Mucosa of gallbladder (tissue), 1 donor: ENCODE measurements at regions not wholly inside any gene's neighbourhood (a gene's known extent, or its start where the extent isn't known, plus 50 kb on each side); places are given as distances from the start of the nearest gene placed in this dataset.

Experiments used
- DNase-seq: peaks from one replicate; pipeline ENCODE4 v3.0.0-alpha.2; 2020; ENCODE audit warnings: low spot score
- donor health status: DM: no; HTN: no; CAD: no.

DNA sequence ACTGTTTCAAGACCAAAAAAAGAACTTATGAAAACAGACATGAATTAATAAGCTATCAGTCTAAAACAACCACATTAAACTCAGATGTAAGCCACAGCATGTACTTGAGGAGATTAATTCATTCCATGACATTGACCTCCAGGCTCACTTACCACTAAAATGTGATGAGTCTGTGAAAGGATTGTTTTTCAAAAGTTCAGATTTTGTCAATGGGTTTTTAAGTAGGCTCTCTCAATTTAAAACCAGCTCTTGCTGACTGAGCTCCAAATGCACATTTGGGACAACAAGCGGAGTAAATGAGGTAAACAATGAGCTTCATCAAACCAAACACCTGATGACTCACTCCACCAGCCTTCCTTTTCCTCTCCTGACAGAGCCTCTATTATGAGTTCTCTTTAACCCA is 197.0 kb downstream of the SIM1 start:
- DNase-seq = no peak

DNA sequence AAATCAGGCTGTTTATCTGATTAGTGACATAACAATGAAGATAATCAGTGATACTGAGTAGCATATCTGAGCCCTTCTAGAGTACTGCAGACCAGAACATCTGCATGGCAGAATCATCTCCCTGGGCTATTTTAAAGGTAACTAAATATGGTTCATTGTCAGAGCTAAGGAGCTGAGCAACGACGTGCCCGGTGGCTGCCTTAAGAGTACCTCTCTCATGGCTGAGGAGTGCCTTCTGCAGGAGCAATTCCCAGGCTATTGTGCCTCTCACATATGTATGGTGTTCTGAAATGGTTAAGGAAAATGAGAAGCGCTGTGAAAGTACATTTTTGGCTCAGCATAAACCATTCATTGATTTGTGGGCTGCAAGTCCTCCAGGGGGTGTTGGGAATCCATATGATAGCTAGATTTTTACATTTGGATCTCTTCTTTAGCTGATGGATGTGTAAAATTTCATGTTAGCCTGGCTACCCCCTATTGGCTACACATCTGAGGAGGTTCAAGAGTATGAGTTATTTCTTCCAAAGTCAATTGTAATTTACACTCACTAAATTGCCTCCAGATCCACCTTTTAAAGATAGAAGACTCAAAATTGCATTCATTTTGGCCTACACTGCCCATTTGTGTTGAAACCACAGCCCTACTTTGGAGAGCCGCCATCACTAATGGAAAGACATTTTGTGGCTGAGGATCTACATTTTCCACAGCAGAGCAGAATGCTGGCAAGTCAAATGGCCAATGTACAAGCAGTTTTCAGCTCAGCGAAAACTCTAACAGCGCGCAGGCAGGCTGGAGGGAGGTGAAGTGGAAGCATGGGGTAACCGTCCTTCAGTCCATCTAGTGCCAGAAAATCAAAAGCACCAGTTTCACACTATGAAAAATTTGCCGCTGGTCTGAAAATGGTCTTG is 198.0 kb downstream of the SIM1 start:
- DNase-seq = no peak

DNA sequence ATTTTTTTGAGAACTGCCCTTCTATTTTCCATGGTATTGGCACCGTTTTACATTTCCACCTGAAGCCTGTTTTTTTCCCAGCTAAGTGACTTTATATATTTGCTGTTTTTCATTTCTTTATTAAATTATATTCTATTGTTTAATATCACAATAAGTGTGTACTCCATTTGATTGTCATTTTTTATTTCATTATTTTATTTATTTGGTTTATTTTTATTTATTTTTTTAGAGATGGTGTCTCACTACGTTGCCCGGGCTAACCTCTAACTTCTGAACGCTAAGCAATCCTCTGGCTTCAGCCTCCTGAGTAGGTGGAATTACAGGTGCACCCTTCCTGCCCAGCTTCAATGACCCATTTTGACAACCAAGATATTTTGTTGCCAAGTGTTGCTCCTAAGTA is 202.6 kb downstream of the SIM1 start:
- DNase-seq = no peak

DNA sequence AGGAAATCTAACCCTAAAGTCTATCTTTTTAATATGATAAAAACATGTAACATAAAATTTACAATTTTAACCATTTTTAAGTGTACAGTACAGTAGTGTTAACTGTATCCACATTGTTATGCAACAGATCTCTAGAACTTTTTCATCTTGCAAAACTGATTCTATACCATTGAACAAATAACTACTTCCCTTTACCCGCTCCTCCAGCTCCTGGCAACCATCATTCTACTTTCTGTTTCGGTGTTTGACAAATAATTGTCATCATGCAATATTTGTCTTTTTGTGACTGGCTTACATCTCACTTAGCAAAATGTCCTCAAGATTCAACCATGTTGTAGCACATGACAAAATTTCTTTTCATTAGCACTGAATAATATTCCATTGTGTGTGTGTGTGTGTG is 203.2 kb downstream of the SIM1 start:
- no peak for DNase-seq

DNA sequence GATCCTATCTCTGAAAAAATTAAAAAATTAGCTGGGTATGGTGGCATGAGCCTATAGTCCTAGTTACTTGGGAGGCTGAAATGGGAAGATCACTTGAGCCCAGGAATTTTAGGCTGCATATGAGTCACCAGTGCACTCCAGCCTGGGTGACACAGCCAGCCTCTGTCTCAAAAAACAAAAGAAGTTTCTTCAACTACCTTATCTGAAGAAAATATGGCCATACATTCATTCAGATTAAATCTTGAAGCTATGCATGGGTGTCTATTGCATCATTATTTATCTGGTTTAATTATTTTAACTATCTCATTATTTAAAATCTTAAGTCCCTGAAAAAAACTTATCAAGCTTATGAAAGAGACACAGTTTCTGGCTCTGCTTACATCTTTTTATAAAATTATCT is 204.1 kb downstream of the SIM1 start:
- no peak for DNase-seq

DNA sequence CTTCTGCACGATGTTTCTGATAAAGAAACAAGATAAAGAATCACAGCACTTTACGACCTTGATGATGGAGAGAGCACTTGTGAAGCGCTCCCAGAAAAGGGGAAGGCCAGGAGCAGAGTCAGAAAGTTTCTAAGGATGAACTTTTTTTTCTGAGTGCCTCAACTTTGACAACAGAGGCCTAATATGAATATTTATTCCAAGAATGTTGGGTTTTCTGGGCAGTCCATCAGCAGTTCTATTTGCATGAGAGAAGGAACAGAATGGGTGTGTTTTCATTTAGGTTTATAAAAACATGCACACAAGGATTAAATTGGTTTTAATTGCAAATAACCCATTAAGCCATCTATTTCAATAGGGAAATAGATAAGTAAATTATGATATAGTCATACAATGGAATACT is 204.9 kb downstream of the SIM1 start:
- no peak for DNase-seq

DNA sequence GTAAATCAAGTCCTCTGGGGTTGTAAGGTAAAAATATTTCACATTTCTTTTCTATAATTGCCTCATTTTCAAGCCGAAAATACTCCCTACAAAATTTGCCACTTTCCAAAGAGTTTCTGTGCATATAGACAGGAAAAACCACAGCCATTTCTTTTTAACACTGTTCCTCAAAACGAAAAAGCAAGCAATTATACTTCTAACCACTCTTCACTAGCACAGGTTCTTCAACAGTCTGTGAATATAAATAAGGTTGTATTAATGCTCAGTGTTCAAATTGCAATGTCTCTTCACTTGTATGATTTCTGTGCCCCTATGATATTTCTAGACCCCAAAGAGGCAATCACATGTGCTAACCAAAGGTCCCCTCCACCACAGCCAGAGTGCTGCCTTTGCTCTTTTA is 206.0 kb downstream of the SIM1 start:
- no peak for DNase-seq

DNA sequence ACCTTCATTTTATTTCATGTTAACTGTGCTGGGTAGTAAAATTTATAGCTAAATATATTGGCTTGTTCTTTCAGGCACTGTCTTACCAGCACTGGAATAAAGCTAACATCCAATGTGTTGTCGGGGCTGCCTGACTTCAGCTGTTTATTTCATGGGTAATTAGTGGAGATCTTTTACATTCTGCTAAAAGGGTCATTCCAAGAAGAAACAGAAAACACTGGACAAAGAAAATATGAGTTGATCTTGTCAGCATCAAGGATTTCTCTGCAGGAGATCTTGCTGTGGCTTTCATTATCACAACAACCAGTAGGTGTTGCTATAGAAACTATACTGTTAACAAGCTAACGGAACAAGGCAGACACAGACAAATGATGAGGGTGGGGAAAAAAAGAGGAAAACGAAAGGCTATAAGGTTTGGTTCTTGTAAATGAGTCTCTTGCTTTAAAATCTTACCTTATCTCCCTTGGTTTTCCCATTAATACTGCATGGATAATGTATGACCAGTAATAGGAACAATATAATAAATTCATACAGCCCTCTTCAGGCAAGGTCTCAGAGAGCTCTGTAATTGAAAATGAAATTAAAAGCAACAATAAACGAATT is 206.8 kb downstream of the SIM1 start:
- DNase-seq = no peak

DNA sequence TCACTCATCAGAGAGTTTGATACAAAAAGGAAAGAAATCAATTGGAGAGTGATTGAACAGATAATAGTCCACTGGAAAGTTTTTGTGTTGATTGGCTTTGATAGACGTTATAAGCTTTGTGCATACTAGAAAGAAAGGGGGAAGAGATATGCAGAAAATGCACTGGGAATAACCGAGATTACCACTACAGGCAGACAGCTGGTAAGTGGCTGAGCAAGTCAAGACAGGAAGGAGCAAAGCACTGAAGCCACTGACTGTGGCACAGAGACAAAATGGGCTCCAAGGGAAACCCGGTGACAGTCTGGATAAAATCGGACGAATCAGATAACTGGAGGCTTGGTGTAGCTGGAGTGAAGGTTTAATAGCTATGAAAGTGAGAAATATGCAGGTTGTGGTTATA is 209.0 kb downstream of the SIM1 start:
- no peak for DNase-seq

DNA sequence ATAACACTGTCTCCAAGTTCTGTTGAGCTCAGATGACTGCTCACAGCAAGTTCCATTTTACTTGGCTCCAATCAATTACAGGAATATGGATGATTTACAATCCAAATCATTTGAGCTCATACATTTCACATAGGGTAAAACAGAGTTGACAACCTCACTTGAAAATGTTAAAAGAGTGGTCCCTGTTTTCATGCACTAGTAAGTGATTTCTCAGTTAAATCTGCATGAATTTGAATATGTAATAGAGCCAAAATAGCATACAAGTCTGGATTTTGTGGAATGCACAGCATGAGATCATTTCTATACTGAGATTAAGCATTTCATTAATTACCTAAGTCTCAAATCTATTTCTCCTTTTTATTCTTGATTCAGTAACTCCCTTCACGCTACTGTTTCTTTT is 217.6 kb downstream of the SIM1 start:
- DNase-seq = no peak

DNA sequence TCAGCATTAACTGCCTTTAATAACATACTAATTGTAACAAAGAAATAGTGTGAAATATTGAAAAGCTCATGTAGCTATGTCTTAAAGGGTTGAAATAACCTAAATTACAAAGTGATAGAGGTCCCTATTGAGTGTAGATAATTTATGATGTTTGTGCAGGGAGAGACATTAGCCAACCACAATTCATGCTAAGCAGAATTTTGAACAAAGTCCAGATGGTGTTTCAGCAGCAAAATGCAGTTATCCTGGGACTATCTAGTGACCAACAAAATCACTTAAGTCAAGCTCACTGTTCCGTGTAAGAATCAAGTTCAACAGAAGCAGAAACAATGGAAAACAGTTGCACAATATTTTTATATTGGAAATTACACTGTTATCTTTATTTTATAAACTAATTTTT is 218.5 kb downstream of the SIM1 start:
- no peak for DNase-seq

DNA sequence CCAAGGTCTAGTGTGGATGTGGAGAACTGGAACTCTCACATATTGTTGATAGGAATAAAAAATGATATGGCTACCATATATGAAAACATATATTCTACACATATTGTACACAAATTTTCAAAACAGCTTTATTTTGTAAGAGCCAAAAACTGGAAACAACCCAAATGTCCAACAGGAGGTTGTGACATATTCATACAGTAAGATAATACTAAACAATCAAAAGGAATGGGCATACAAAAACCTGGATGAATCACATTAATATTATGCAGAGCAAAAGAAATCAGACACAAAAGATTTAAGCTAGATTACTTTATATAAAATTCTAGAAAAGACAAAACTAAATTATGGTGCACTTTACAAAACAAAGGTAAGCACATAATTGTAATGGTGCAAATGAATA is 223.9 kb downstream of the SIM1 start:
- DNase-seq = no peak

DNA sequence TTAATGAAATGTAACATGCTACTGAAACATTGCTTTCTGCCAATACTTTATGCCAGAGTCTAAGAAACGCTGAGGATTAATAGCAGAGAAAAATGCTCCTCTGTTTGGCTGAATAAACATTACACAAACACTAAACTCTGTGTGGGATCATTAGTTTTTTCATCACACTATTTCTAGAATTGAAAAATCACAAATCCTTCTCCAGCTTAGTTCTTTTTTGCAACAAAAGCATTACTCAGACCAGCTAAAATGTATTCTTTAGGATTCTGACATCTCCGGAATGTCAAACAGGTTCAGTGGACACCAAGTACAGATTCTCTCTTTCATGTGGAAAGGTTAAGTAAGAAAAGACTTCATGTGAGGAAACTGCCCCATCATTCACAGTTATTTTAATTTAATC is 226.9 kb downstream of the SIM1 start:
- no peak for DNase-seq

DNA sequence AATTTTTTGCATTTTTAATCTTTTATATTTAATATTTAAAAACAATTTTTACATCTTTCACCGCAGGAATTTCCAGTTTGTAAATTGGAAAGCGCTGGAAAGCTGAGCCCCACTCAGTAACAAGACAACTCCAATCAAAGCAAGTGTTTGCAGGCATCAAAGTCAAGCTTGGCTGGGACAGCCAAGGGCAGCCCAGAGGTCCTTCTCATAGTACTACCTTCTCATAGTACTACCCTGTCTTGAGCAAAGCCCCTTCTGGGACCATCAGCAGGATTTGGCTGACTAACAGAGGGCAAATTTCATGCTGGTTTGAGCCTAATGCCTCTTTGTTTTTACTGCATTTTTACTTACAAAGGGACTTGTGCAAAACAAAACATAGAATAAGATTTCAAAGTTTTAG is 228.3 kb downstream of the SIM1 start:
- no peak for DNase-seq

DNA sequence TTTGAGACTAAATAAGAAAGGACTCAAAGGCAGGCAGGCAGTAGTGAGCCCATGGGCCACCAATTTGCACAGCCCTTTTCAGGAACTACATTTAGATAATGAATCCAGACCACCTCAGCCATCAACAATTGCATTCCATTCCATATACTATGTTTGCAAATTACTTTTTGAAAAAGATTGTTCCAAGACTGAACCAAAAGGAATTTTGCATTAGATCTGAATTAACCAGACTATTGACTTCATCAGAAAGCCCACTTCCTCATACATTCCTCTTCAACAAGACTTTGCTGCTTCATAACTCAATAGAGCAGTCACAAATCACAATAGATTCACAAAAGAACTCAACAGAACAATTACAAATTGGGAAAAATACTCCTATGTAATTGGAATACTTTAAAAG is 229.1 kb downstream of the SIM1 start:
- no peak for DNase-seq

DNA sequence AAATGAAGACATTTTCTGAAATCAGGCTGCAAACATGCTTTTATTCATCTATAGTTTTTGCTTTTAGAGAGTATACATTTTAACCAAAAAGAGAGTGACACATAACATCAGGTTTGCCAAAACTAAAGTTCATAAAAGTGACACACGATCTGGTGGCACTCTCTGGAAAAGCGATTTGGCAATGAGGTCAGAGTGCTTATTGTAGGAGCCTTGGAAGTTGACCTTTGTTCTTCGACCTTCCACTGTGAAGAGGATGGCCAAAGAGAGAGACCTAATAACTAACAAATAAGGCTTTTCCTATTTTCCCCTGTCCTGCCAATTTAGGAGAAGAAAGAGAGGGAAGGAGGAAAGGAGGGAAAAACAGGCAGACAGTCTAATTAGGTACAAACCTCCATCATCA is 230.1 kb downstream of the SIM1 start:
- no peak for DNase-seq

DNA sequence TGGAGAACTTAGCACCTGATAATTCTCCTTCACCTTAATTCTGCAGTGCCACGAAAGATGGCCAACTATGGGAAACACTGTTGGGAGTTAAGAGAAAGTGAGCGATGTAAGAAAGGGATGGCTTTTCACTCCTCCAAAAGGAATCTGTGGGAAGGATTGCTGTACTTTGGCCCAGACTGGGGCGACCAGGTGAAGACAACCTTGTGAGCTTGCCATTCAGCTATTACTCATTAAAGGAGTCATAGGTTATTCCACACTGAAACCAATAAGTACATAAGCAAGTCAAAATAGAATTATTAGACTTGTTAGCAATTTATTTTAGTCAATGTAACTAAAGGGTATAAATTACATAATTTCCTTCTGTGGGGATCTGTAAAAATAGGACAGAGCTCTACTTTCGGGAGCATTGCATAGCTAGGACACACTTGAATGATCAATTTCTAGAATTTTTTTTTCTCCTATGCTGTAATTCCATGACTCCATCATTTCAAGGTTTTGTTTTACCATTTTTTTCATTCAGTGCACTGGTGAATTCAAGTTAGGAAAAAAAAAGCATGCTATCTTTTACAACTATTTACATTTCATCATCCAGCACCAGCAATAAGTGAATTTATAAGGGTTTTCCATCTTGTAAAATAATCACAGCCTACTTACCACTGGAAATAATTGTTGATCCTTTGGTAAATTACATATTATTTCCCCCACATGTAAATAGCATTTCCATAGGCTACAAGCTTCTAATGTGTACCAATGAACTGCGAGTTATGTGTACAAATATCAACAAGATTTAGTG is 231.7 kb downstream of the SIM1 start:
- peak; percentile 42 for DNase-seq

DNA sequence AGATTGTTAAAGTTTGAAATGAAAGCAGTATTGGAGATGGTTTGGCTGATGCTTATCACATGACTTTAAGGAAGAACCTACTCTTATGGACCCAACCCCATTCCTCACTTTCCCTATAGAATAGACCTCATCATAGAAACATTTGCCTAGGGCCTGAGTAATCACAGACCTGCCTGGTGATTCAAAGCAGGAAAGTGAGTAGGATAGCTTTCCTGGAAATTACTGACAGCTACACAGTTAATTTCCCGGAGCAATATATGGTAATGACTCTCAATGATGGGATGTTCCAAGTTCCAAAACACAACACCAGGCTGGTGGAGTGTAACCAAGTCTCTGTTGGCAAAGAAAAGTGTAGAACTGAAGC is 233.8 kb downstream of the SIM1 start:
- no peak for DNase-seq

DNA sequence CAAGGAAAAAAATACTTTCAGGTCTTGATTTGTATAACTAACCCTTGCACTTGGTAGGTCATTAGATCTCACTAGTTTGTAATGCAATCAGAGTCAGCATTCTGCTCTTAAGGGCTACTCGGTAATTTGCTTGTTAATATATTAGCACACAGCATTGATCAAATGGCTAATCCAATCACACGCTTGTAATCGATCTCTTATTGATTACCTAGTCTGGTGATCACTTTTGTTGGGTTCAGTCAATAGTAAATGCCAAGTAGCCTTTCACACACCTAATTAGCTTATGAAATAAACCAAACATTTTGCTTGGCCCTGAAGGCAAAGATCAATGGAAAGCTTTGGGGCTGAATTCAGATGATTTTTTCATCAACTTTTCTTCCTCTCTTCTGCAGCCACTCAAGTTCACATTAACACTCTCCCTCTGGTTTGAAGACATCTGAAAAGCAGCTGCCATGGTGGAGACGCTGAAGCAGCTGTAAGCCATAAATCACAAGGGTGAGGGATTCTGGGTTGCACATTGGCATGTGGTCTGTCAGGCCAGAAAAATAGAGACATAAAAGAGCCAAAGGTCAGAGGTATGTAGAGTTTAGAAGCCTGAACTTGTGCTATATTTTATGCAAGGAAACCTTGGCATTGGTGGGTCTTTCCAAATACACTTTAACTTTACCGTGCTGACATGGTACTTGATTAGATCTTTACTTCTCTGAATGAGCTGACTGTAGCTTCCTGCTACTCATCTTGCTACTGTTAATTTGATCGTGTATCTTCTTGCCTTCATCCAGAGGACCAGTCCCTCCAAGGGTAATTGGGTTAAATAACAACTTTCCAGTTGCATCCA is 234.4 kb downstream of the SIM1 start:
- DNase-seq = no peak

DNA sequence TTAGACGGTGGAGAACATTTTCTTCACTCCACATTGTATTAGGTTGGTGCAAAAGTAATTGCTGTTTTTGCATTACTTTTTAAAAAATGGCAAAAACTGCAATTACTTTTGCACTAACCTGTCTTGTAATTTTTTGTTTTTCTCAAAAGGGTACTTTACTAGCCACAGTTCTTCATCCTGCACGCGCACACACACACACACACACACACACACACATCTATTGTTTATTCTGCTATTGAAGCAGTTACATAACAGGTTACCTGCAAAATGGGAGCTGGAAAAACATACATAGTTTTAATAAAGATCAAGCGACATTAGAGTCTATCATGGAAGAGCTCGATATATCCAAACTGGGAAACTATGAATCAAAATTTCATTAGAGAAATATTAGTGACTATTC is 235.2 kb downstream of the SIM1 start:
- no peak for DNase-seq

DNA sequence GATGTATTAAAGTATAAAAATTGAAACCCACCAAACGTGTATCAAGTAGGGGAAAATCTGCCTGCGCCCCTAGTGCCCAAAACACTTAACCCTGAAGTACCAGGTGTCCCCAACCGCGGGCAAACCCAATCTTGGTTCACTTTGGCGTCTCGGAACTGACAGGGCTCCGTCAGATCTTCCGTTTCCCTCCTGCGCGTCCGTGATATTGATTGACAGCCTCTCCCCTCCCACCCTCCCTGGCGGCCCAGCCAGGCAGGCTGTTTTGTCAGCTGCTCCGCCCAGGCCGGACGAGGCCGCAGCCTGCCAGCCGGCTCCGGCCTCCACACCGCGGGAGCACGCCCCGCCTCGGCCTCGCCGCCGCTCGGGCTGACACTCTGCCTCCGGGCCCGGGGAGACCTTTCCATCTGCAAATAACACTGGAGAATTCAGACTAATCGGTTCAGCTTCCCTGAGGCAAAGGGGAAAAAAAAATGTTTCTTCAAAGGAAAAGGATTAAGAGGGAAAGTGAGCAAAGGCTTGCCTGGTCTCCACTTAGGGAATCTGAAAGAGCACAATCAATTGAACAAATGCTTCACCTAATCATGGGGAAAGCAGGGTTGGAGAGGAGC is 234.9 kb upstream of the MCHR2 start:
- peak; percentile 72 for DNase-seq

DNA sequence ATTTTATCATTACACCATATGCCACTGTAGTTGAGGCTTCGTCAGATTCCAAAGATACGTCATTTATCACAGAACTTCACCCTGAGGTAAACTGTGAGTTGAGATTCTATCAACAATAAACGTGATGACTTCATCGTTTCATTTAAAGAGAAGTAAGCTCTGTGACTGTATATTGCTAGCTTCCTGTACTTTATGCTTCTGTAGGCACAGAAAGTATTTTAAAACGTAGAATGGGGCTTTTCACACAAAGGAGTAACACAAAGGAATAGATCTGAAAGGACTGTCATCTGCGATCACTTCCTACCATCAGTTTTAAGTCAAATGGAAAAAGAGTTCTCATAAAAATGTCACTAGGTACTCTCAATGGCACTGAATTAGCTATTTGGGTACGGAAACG is 234.4 kb upstream of the MCHR2 start:
- DNase-seq = no peak
